ENCODE measurements at regions not wholly inside any gene's neighbourhood (a gene's known extent, or its start where the extent isn't known, plus 50 kb on each side); places are given as distances from the start of the nearest gene placed in this dataset.

GRCh38 chr2:226605642-226606041, 194.0 kb downstream of the IRS1 start:
- no peak for TF ChIP-seq CTCF (IDR thresholded peaks at IDR 0.05; ENCODE audit: low read length, missing control alignments)
- no peak overlapping the region for H3K4me3 ChIP-seq (replicated peaks; ENCODE audit: low read depth, low read length)
- no peak for DNase-seq (ENCODE audit: low read depth)

- no peak overlapping the region for H3K4me3 ChIP-seq (replicated peaks; ENCODE audit: low read depth, low read length)
- no peak for DNase-seq (ENCODE audit: low read depth)
- TF ChIP-seq CTCF (IDR thresholded peaks at IDR 0.05; ENCODE audit: low read length, missing control alignments) = no peak
These were observed 196.0 kb downstream of the IRS1 start for GRCh38 chr2:226603606-226604005.

- H3K4me3 ChIP-seq (replicated peaks; ENCODE audit: low read depth, low read length) = no peak overlapping the region
- no peak for DNase-seq (ENCODE audit: low read depth)
- no peak for TF ChIP-seq CTCF (IDR thresholded peaks at IDR 0.05; ENCODE audit: low read length, missing control alignments)
These were observed 197.5 kb downstream of the IRS1 start for GRCh38 chr2:226601881-226602662.

GRCh38 chr2:226600802-226601201, 198.8 kb downstream of the IRS1 start:
- TF ChIP-seq CTCF (IDR thresholded peaks at IDR 0.05; ENCODE audit: low read length, missing control alignments) = no peak
- H3K4me3 ChIP-seq (replicated peaks; ENCODE audit: low read depth, low read length) = no peak overlapping the region
- DNase-seq (ENCODE audit: low read depth) = no peak

- no peak overlapping the region for H3K4me3 ChIP-seq (replicated peaks; ENCODE audit: low read depth, low read length)
- TF ChIP-seq CTCF (IDR thresholded peaks at IDR 0.05; ENCODE audit: low read length, missing control alignments) = peak; percentile 21
- DNase-seq (ENCODE audit: low read depth) = peak; percentile 75
These were observed 199.4 kb downstream of the IRS1 start for GRCh38 chr2:226600184-226600583.

GRCh38 chr2:226589043-226589442, 210.6 kb downstream of the IRS1 start:
- TF ChIP-seq CTCF (IDR thresholded peaks at IDR 0.05; ENCODE audit: low read length, missing control alignments) = no peak
- no peak for DNase-seq (ENCODE audit: low read depth)
- no peak overlapping the region for H3K4me3 ChIP-seq (replicated peaks; ENCODE audit: low read depth, low read length)

- DNase-seq (ENCODE audit: low read depth) = no peak
- H3K4me3 ChIP-seq (replicated peaks; ENCODE audit: low read depth, low read length) = no peak overlapping the region
- no peak for TF ChIP-seq CTCF (IDR thresholded peaks at IDR 0.05; ENCODE audit: low read length, missing control alignments)
These were observed 214.5 kb downstream of the IRS1 start for GRCh38 chr2:226585130-226585561.

Data from fibroblast of pulmonary artery (primary cell).